A549 (cell line): ENCODE measurements at regions not wholly inside any gene's neighbourhood (a gene's known extent, or its start where the extent isn't known, plus 50 kb on each side); places are given as distances from the start of the nearest gene placed in this dataset.

Experiments
- ATAC-seq, 2 experiments: fragments of 200-7000 bp in 1 of 2; fragments of >200 bp in 1 of 2; cut with Nextera tagmentation in 1 of 2; cut with Tn5 transposase in 1 of 2; 3 replicates each; pipeline versions ENCODE4 v1.8.0 to v1.9.1; 2018 to 2020; ENCODE audit warnings: mild to moderate bottlenecking in 1 of 2, moderate library complexity in 1 of 2
- CTCF ChIA-PET: fragments of 300-600 bp; sonication (Branson Sonifier 250); formaldehyde crosslinking; extraction: SDS; loops from one replicate; lab custom pipeline; 2021; ENCODE audit warnings: antibody characterized with exemption, inconsistent platforms; lab: Yijun Ruan, JAX
- POLR2A ChIA-PET: fragments of 350-600 bp; formaldehyde crosslinking; extraction: SDS; loops from one replicate; lab custom pipeline; 2021; ENCODE audit warnings: antibody characterized with exemption, inconsistent platforms; lab: Yijun Ruan, JAX
- DNase-seq, 2 experiments: peaks; one replicate each; pipeline versions ENCODE4 v3.0.0 to v3.0.0-alpha.2; 2011 to 2016; ENCODE audit warnings: low read depth in 1 of 2, low spot score in 1 of 2
- FAIRE-seq: peaks from 2 replicates; lab custom pipeline; 2011; peaks lifted over from hg19 to GRCh38; lab: Jason Lieb, UNC
- H3K27ac ChIP-seq, 2 experiments: fragments of >200 bp; sonication (Bioruptor Twin); formaldehyde crosslinking; 3 replicates each; pipeline ENCODE4 v1.5.1; 2016 to 2017
- H3K4me1 ChIP-seq: fragments of >200 bp; sonication (Bioruptor Twin); formaldehyde crosslinking; 3 replicates; pipeline ENCODE4 v1.6.1; 2016
- H3K4me2 ChIP-seq: fragments of >200 bp; sonication (Bioruptor Twin); formaldehyde crosslinking; 3 replicates; pipeline ENCODE4 v1.6.1; 2016
- H3K4me3 ChIP-seq: fragments of >200 bp; sonication (Bioruptor Twin); formaldehyde crosslinking; 3 replicates; pipeline ENCODE4 v1.5.1; 2016
- H3K9me3 ChIP-seq: fragments of >200 bp; sonication (Bioruptor Twin); formaldehyde crosslinking; 3 replicates; pipeline ENCODE4 v1.6.1; 2016
- CBX8 ChIP-seq: fragments of 200-600 bp; sonication (generic); IDR thresholded peaks from 2 replicates; pipeline ENCODE4 v1.6.1; 2016
- CEBPB ChIP-seq, 2 experiments: fragments of >200 bp in 1 of 2; sonication (Bioruptor Twin) in 1 of 2; formaldehyde crosslinking in 1 of 2; IDR thresholded peaks; 2 replicates each; pipeline ENCODE4 v1.6.1; 2012 to 2016
- E2F6 ChIP-seq: IDR thresholded peaks from 2 replicates; pipeline ENCODE4 v1.6.1; 2012; ENCODE audit warnings: low read depth, borderline replicate concordance
- JUN ChIP-seq, 2 experiments: fragments of >200 bp; sonication (Bioruptor Twin); formaldehyde crosslinking; IDR thresholded peaks; 2 replicates in 1 of 2; 3 replicates in 1 of 2; pipeline ENCODE4 v1.6.1; 2016 to 2017
- JUNB ChIP-seq: fragments of >200 bp; sonication (Bioruptor Twin); formaldehyde crosslinking; IDR thresholded peaks from 2 replicates; pipeline ENCODE4 v1.6.1; 2016
- KDM5A ChIP-seq: fragments of 200-600 bp; sonication (generic); IDR thresholded peaks from 2 replicates; pipeline ENCODE4 v1.6.1; 2016; ENCODE audit warnings: antibody characterized with exemption, mild to moderate bottlenecking
- MAFK ChIP-seq: fragments of 450-650 bp; IDR thresholded peaks from 2 replicates; pipeline ENCODE4 v1.6.1; 2014; ENCODE audit not compliant: partially characterized antibody
- MAX ChIP-seq: IDR thresholded peaks from 2 replicates; pipeline ENCODE4 v1.6.1; 2012
- MYC ChIP-seq: IDR thresholded peaks from 2 replicates; pipeline ENCODE4 v1.6.1; 2012; ENCODE audit warnings: mild to moderate bottlenecking, inconsistent platforms, low read length, improper control_type of control experiment, borderline replicate concordance
- PHF8 ChIP-seq: fragments of 200-600 bp; sonication (generic); IDR thresholded peaks from 2 replicates; pipeline ENCODE4 v1.6.1; 2016; ENCODE audit warnings: low read depth, mild to moderate bottlenecking, antibody characterized with exemption, moderate library complexity, borderline replicate concordance
- POLR2A ChIP-seq: IDR thresholded peaks from 2 replicates; pipeline ENCODE4 v1.6.1; 2012; ENCODE audit warnings: mild to moderate bottlenecking, low read length
- POLR2AphosphoS2 ChIP-seq: conservative IDR thresholded peaks from 2 replicates; pipeline ENCODE4 v1.6.1; 2012; ENCODE audit warnings: low read length, improper control_type of control experiment, inconsistent platforms
- REST ChIP-seq: fragments of 200-600 bp; sonication (generic); IDR thresholded peaks from 2 replicates; pipeline ENCODE4 v1.6.1; 2016; ENCODE audit warnings: antibody characterized with exemption, mild to moderate bottlenecking, moderate library complexity
- TP53 ChIP-seq: fragments of 250-450 bp; sonication (Bioruptor Pico); IDR thresholded peaks from 2 replicates; pipeline ENCODE4 v1.5.0; 2021; ENCODE audit warnings: mild to moderate bottlenecking, moderate library complexity
- WGBS: methylation state at CpG from one replicate; pipeline ENCODE4 v1.1.6; 2017; ENCODE audit errors: missing lambda C conversion rate; 5-methylcytosine and 5-hydroxymethylcytosine counted together

- TF ChIP-seq REST = no peak
- TF ChIP-seq POLR2A = no peak
These were observed 155.7 kb downstream of the CHIC2 start (continued) for GRCh38 chr4:53908661-53909078.

GRCh38 chr4:53907772-53908171, 156.6 kb downstream of the CHIC2 start:
- peaks cover 17% of the 10 kb centered on the region; the same call in 2 of the 3 replicates for H3K4me1 ChIP-seq
- no peak for TF ChIP-seq JUNB
- TF ChIP-seq, all 56 proteins: peak for 0
- WGBS = 68% methylated on average over 5 of the region's 5 CpGs
- Histone ChIP-seq H3K4me2 (no peak overlapping the region), H3K27ac (no peak overlapping the region), H3K9me3 (no peaks in the 10 kb centered on the region), H3K4me3 (no peak overlapping the region)
- ATAC-seq = no peak
- ChIA-PET CTCF (interaction anchor here (0.7 to 6.3 kb wide), 16 partner anchors 10 to 895 kb away, joined by 3 to 81 read pairs (median 4); partner anchors contain the start of gene PDGFRA), POLR2A (no interaction called here)
- FAIRE-seq = no peak
- no peak for DNase-seq

GRCh38 chr4:53906606-53907190, 157.7 kb downstream of the CHIC2 start:
- peaks cover 17% of the 10 kb centered on the region; the same call in 2 of the 3 replicates for H3K4me1 ChIP-seq
- peak overlapping the region; percentile 75; the same call in 2 of the 3 replicates for H3K4me2 ChIP-seq
- TF ChIP-seq CBX8 = no peak
- no peak for TF ChIP-seq MAX
- TF ChIP-seq JUN (IDR thresholded peaks at IDR 0.05) = no peak
- no peak for TF ChIP-seq MAFK
- TF ChIP-seq E2F6 = no peak
- no peak for TF ChIP-seq POLR2AphosphoS2
- no peak for TF ChIP-seq CEBPB (IDR thresholded peaks at IDR 0.05)
- TF ChIP-seq TP53 = no peak
- TF ChIP-seq MYC = no peak
- no peak for TF ChIP-seq KDM5A
- TF ChIP-seq PHF8 = no peak
- TF ChIP-seq REST = no peak
- H3K4me3 ChIP-seq = no peak overlapping the region
- FAIRE-seq (no peak), DNase-seq (no peak), ATAC-seq (no peak)
- no peak overlapping the region; a peak in 1 of 6 replicates for H3K27ac ChIP-seq
- POLR2A ChIA-PET = no interaction called here
- no peaks in the 10 kb centered on the region for H3K9me3 ChIP-seq
- CTCF ChIA-PET = interaction anchor here (0.8 to 6.3 kb wide), 4 partner anchors 15 to 326 kb away, joined by 3 to 81 read pairs (median 32); no protein-coding TSS in a partner anchor
- 75% methylated on average over 6 of the region's 6 CpGs for WGBS
